Mammary epithelial cell (primary cell): ENCODE measurements at regions not wholly inside any gene's neighbourhood (a gene's known extent, or its start where the extent isn't known, plus 50 kb on each side); places are given as distances from the start of the nearest gene placed in this dataset.

ENCODE experiments used
- EZH2 ChIP-seq: IDR thresholded peaks from 2 replicates; pipeline ENCODE4 v1.6.1; 2012; ENCODE audit warnings: low read length, inconsistent platforms, borderline replicate concordance
- TF ChIP-seq, protein P1 (sequence below), 2 donors: IDR thresholded peaks in 1 of 2; conservative IDR thresholded peaks in 1 of 2; 2 replicates each; pipeline ENCODE4 v1.5.1; 2011 to 2012; ENCODE audit warnings: inconsistent platforms in 2 of 2, low read length in 2 of 2, mild to moderate bottlenecking in 2 of 2, control low read depth in 1 of 2, low read depth in 1 of 2; ENCODE audit not compliant: insufficient read depth in 1 of 2; ENCODE audit errors: extremely low read depth in 1 of 2

DNA sequence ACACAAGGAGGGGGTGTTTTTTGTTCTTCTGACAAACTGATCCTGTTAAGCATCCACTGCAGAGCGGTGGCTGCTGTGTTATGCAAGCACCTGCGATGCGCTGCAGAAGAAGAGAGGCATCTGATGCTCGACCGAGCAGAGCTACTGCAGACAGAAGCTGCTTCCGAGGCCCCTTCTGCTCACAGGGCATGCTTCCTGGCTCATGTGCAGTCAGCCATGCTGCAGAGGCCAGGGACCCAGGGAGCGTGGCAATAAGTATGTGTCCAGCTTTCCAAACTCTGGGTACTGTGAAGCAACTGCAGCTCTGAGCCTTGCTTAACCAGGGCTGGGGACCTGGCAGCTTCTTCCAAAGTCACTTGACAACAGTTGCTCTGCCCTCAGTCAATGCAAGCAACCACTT is 448.6 kb upstream of the RBFOX1 start:
- TF ChIP-seq, protein P1, sequence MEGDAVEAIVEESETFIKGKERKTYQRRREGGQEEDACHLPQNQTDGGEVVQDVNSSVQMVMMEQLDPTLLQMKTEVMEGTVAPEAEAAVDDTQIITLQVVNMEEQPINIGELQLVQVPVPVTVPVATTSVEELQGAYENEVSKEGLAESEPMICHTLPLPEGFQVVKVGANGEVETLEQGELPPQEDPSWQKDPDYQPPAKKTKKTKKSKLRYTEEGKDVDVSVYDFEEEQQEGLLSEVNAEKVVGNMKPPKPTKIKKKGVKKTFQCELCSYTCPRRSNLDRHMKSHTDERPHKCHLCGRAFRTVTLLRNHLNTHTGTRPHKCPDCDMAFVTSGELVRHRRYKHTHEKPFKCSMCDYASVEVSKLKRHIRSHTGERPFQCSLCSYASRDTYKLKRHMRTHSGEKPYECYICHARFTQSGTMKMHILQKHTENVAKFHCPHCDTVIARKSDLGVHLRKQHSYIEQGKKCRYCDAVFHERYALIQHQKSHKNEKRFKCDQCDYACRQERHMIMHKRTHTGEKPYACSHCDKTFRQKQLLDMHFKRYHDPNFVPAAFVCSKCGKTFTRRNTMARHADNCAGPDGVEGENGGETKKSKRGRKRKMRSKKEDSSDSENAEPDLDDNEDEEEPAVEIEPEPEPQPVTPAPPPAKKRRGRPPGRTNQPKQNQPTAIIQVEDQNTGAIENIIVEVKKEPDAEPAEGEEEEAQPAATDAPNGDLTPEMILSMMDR (conservative IDR thresholded peaks at IDR 0.05 in 1 of 2, IDR thresholded peaks at IDR 0.05 in 1 of 2; ENCODE audit: extremely low read depth in 1 of 2, insufficient read depth in 1 of 2, low read depth in 1 of 2, low read length in 2 of 2), result no peak
- no peak for TF ChIP-seq EZH2
